H1 (cell line): ENCODE measurements at regions not wholly inside any gene's neighbourhood (a gene's known extent, or its start where the extent isn't known, plus 50 kb on each side); places are given as distances from the start of the nearest gene placed in this dataset.

Source experiments
- CHD2 ChIP-seq: IDR thresholded peaks from 2 replicates; pipeline ENCODE4 v1.6.1; 2012; ENCODE audit warnings: low read length, improper control_type of control experiment
- CREB1 ChIP-seq: IDR thresholded peaks from 2 replicates; pipeline ENCODE4 v1.6.1; 2012; ENCODE audit warnings: inconsistent platforms
- HDAC6 ChIP-seq: IDR thresholded peaks from one replicate; pipeline ENCODE4 v1.7.1; 2012; ENCODE audit warnings: low read depth, mild to moderate bottlenecking, inconsistent platforms, low read length, moderate library complexity
- JUND ChIP-seq: IDR thresholded peaks from 2 replicates; pipeline ENCODE4 v1.6.1; 2011; ENCODE audit warnings: mild to moderate bottlenecking, improper control_type of control experiment, low read length
- KDM1A ChIP-seq: fragments of 200-600, 300-600 bp; sonication (generic); IDR thresholded peaks from 2 replicates; pipeline ENCODE4 v1.7.1; 2016; ENCODE audit warnings: mild to moderate bottlenecking, low read length, borderline replicate concordance
- NRF1 ChIP-seq: IDR thresholded peaks from 2 replicates; pipeline ENCODE4 v1.6.1; 2011; ENCODE audit warnings: mild to moderate bottlenecking, low read depth, low read length, improper control_type of control experiment
- PHF8 ChIP-seq: fragments of 200-600 bp; sonication (generic); conservative IDR thresholded peaks from 2 replicates; pipeline ENCODE4 v1.7.1; 2012; ENCODE audit warnings: low read depth, mild to moderate bottlenecking, inconsistent platforms, low read length, moderate library complexity
- POLR2A ChIP-seq, 2 experiments: IDR thresholded peaks; 1 replicate in 1 of 2; 2 replicates in 1 of 2; pipeline ENCODE4 v1.6.1; 2011; ENCODE audit warnings: low read depth in 2 of 2, low read length in 2 of 2, mild to moderate bottlenecking in 2 of 2; ENCODE audit errors: control extremely low read depth in 1 of 2
- SAP30 ChIP-seq: fragments of 300-600 bp; sonication (generic); IDR thresholded peaks from 2 replicates; pipeline ENCODE4 v1.7.1; 2012; ENCODE audit warnings: low read length, moderate library complexity, mild to moderate bottlenecking, inconsistent platforms; ENCODE audit not compliant: insufficient read depth, insufficient replicate concordance
- SP2 ChIP-seq: IDR thresholded peaks from 2 replicates; pipeline ENCODE4 v1.6.1; 2012; ENCODE audit warnings: mild to moderate bottlenecking, low read length, inconsistent platforms

DNA sequence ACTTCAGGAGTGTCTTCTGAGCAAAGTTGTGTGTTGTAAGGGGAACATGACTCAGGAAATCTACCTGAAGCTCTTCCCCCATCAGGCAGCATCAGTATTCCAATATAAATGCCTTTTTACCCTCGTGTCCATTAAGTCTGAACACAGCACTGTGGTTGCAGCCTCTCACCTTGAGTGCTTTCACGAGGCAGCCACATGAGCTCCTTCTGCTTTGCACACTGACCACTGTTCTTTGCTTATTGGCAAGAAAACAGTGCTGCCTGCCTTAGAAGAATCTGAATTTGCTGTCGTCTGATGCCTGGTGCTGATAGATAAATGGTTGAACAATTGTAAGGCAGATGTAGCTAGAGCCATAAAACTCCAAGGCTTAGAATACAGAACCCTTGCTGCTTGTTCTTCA lies 139.6 kb upstream of the WDR1 start (continued):
- TF ChIP-seq KDM1A = no peak
- no peak for TF ChIP-seq JUND
- no peak for TF ChIP-seq POLR2A (IDR thresholded peaks at IDR 0.05; ENCODE audit: control extremely low read depth in 1 of 2, low read depth in 2 of 2, low read length in 2 of 2)
- no peak for TF ChIP-seq CHD2
- TF ChIP-seq PHF8 = no peak
- TF ChIP-seq SP2 = no peak
- TF ChIP-seq CREB1 = no peak
- no peak for TF ChIP-seq NRF1
- no peak for TF ChIP-seq HDAC6
- no peak for TF ChIP-seq SAP30
- TF ChIP-seq, all 59 proteins: peak for 0
